Esophagus muscularis mucosa (tissue), 4 donors: ENCODE measurements at regions not wholly inside any gene's neighbourhood (a gene's known extent, or its start where the extent isn't known, plus 50 kb on each side); places are given as distances from the start of the nearest gene placed in this dataset.

ENCODE experiments used
- EP300 ChIP-seq: sonication (generic); formaldehyde crosslinking; IDR thresholded peaks from one replicate; pipeline ENCODE4 v1.6.1; 2017; ENCODE audit warnings: antibody characterized with exemption
- POLR2A ChIP-seq: fragments of 450-650 bp; IDR thresholded peaks from one replicate; pipeline ENCODE4 v1.6.1; 2017; ENCODE audit warnings: antibody characterized with exemption, moderate library complexity, mild to moderate bottlenecking, low read depth
- POLR2AphosphoS5 ChIP-seq, 2 donors: sonication (generic); formaldehyde crosslinking; IDR thresholded peaks; one replicate each; pipeline ENCODE4 v1.6.1; 2017; ENCODE audit warnings: antibody characterized with exemption in 2 of 2
- TF ChIP-seq, protein P1 (sequence below), 3 experiments: fragments of 200-600 bp in 2 of 3; fragments of 450-650 bp in 1 of 3; sonication (generic) in 2 of 3; IDR thresholded peaks; one replicate each; pipeline ENCODE4 v1.5.1; 2017 to 2019; ENCODE audit warnings: antibody characterized with exemption in 3 of 3, mild to moderate bottlenecking in 2 of 3, moderate library complexity in 1 of 3

DNA sequence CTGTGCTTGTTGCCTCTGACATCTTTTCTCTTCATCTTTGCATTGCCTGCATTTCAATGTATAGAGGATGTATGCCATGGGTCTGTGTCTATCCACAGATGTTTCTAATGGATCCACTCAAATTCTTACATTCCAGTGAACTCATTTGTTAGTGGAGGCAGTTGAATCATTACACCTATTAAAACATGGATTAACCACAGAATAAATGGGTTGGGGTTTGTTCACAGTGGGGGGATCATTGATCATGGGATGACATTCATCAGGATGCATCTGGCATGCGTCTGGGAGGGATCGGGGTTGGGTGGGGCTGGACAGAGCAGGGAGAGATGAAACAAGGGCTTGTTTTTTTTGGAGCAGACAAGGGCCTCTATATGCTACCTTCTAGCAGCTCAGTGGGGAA lies 182.5 kb downstream of the RHOU start:
- TF ChIP-seq POLR2AphosphoS5 (IDR thresholded peaks at IDR 0.05) = no peak
- no peak for TF ChIP-seq POLR2A
- TF ChIP-seq, protein P1, sequence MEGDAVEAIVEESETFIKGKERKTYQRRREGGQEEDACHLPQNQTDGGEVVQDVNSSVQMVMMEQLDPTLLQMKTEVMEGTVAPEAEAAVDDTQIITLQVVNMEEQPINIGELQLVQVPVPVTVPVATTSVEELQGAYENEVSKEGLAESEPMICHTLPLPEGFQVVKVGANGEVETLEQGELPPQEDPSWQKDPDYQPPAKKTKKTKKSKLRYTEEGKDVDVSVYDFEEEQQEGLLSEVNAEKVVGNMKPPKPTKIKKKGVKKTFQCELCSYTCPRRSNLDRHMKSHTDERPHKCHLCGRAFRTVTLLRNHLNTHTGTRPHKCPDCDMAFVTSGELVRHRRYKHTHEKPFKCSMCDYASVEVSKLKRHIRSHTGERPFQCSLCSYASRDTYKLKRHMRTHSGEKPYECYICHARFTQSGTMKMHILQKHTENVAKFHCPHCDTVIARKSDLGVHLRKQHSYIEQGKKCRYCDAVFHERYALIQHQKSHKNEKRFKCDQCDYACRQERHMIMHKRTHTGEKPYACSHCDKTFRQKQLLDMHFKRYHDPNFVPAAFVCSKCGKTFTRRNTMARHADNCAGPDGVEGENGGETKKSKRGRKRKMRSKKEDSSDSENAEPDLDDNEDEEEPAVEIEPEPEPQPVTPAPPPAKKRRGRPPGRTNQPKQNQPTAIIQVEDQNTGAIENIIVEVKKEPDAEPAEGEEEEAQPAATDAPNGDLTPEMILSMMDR (IDR thresholded peaks at IDR 0.05) = no peak
- TF ChIP-seq EP300 = no peak
